A673 (cell line): ENCODE measurements at regions not wholly inside any gene's neighbourhood (a gene's known extent, or its start where the extent isn't known, plus 50 kb on each side); places are given as distances from the start of the nearest gene placed in this dataset.

Source experiments
- BruUV-seq: library from RNA; stranded (reverse); fragments of 400-500 nt; replicated peaks from 2 replicates; lab custom pipeline; 2021; lab: Mats Ljungman, UMichigan
- CTCF ChIA-PET: fragments of 300-600 bp; sonication (Branson Sonifier 250); formaldehyde crosslinking; loops from one replicate; lab custom pipeline; 2022; ENCODE audit warnings: antibody characterized with exemption; lab: Charles Lee
- POLR2A ChIA-PET: fragments of 300-600 bp; sonication (Branson Sonifier 250); formaldehyde crosslinking; loops from one replicate; lab custom pipeline; 2022; ENCODE audit warnings: antibody characterized with exemption; ENCODE audit not compliant: low non-redundant PET; lab: Charles Lee
- DNase-seq: peaks from one replicate; pipeline ENCODE4 v3.0.0-alpha.2; 2015; ENCODE audit warnings: low spot score
- H3K27ac ChIP-seq: fragments of 200-600 bp; sonication (generic); 2 replicates; pipeline ENCODE4 v1.5.1; 2016; ENCODE audit warnings: mixed run types, low read depth, mild to moderate bottlenecking, mixed read lengths, antibody characterized with exemption, low read length; ENCODE audit not compliant: poor library complexity, severe bottlenecking
- H3K27me3 ChIP-seq: fragments of 200-600 bp; sonication (generic); replicated peaks from 2 replicates; pipeline ENCODE4 v1.6.1; 2017; ENCODE audit warnings: mixed run types, low read depth, mild to moderate bottlenecking, mixed read lengths, antibody characterized with exemption, low read length; ENCODE audit not compliant: insufficient read depth, poor library complexity
- H3K36me3 ChIP-seq: fragments of 200-600 bp; sonication (generic); 2 replicates; pipeline ENCODE4 v1.6.1; 2016; ENCODE audit warnings: mixed run types, mild to moderate bottlenecking, mixed read lengths, antibody characterized with exemption, low read length; ENCODE audit not compliant: insufficient read depth, poor library complexity, severe bottlenecking
- H3K4me1 ChIP-seq: fragments of 200-600 bp; sonication (generic); 2 replicates; pipeline ENCODE4 v1.6.1; 2017; ENCODE audit warnings: mixed run types, mild to moderate bottlenecking, mixed read lengths, antibody characterized with exemption, low read length; ENCODE audit not compliant: insufficient read depth, poor library complexity, severe bottlenecking
- H3K4me3 ChIP-seq: fragments of 200-600 bp; sonication (generic); 2 replicates; pipeline ENCODE4 v1.5.1; 2016; ENCODE audit warnings: low read depth, mixed run types, mild to moderate bottlenecking, mixed read lengths, low read length; ENCODE audit not compliant: poor library complexity, severe bottlenecking
- H3K9me3 ChIP-seq: fragments of 200-600 bp; sonication (generic); 2 replicates; pipeline ENCODE4 v1.6.1; 2016; ENCODE audit warnings: mixed run types, low read depth, mild to moderate bottlenecking, mixed read lengths, antibody characterized with exemption, low read length; ENCODE audit not compliant: poor library complexity, severe bottlenecking
- CTCF ChIP-seq: fragments of 300-800, 200-600 bp; sonication (generic); conservative IDR thresholded peaks from 2 replicates; pipeline ENCODE4 v1.5.1; 2017; ENCODE audit warnings: low read depth, mild to moderate bottlenecking, antibody characterized with exemption, low read length, moderate library complexity, mixed read lengths
- EZH2 ChIP-seq: fragments of 200-600 bp; sonication (generic); IDR thresholded peaks from 2 replicates; pipeline ENCODE4 v1.6.1; 2017; ENCODE audit warnings: borderline replicate concordance, low read depth, mild to moderate bottlenecking, mixed read lengths, antibody characterized with exemption, low read length; ENCODE audit not compliant: poor library complexity, severe bottlenecking
- intact Hi-C: fragments of 100-400 bp; cut with micrococcal nuclease; formaldehyde crosslinking; loops from one replicate; pipeline ENCODE4 v1.10.0; 2022; ENCODE audit not compliant: unreplicated experiment

- Histone ChIP-seq H3K27me3 (no peaks in the 10 kb centered on the region), H3K4me1 (peaks cover 13% of the 10 kb centered on the region), H3K36me3 (no peaks in the 10 kb centered on the region), H3K9me3 (no peaks in the 10 kb centered on the region), H3K27ac (no peak overlapping the region), H3K4me3 (no peak overlapping the region)
- TF ChIP-seq EZH2 (no peak), CTCF (no peak)
- no peak for DNase-seq
- ChIA-PET POLR2A (no interaction called here), CTCF (interaction anchor here (0.9 to 1.4 kb wide), 4 partner anchors 155 to 552 kb away, joined by 3 to 5 read pairs (median 4); no protein-coding TSS in a partner anchor)
- intact Hi-C loops: loop anchor here (1.0 to 5.0 kb wide), 6 partner anchors 87 to 552 kb away; no protein-coding TSS in a partner anchor
- BruUV-seq: no TSS peak
Observed at GRCh38 chr3:30199855-30200254, 406.5 kb upstream of the TGFBR2 start.

DNA sequence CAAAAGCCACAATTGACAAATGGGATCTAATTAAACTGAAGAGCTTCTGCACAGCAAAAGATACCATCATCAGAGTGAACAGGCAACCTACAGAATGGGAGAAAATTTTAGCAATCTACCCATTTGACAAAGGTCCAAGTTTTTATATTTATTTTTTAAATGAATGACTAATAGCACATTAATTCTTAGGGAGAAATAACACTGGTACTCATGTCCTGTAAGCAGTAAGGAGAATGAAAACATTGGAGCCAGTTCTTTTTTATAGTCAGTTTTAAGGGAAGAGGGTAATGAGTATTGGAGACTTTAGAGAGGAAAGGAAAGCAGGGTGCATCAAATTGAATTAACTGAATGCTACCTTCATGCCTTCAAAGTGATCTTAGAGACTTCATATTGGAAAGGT is 404.7 kb upstream of the TGFBR2 start:
- ChIA-PET CTCF (no interaction called here), POLR2A (no interaction called here)
- no peaks in the 10 kb centered on the region for H3K9me3 ChIP-seq
- TF ChIP-seq EZH2: no peak
- no peak for TF ChIP-seq CTCF
- H3K4me1 ChIP-seq: peaks cover 13% of the 10 kb centered on the region
- DNase-seq: no peak
- H3K27me3 ChIP-seq: no peaks in the 10 kb centered on the region
- no peak overlapping the region for H3K4me3 ChIP-seq
- no TSS peak for BruUV-seq
- intact Hi-C loops: loop anchor here (5.0 kb wide), 1 partner anchor 86 kb away; no protein-coding TSS in a partner anchor
- H3K36me3 ChIP-seq: no peaks in the 10 kb centered on the region
- H3K27ac ChIP-seq: no peak overlapping the region

GRCh38 chr3:30203301-30203700 is 403.1 kb upstream of the TGFBR2 start:
- intact Hi-C loops: loop anchor here (5.0 kb wide), 1 partner anchor 84 kb away; no protein-coding TSS in a partner anchor
- POLR2A ChIA-PET: no interaction called here
- Histone ChIP-seq H3K4me1 (peaks cover 7% of the 10 kb centered on the region), H3K27ac (no peak overlapping the region), H3K4me3 (no peak overlapping the region), H3K27me3 (no peaks in the 10 kb centered on the region), H3K9me3 (no peaks in the 10 kb centered on the region), H3K36me3 (no peaks in the 10 kb centered on the region)
- BruUV-seq: no TSS peak
- TF ChIP-seq CTCF (no peak), EZH2 (no peak)
- no peak for DNase-seq
- CTCF ChIA-PET: no interaction called here
